MM.1S (cell line): ENCODE measurements at regions not wholly inside any gene's neighbourhood (a gene's known extent, or its start where the extent isn't known, plus 50 kb on each side); places are given as distances from the start of the nearest gene placed in this dataset.

Experiments used
- EZH2 ChIP-seq: fragments of 300-600 bp; sonication (generic); optimal IDR thresholded peaks from 2 replicates; pipeline ENCODE3; 2017; ENCODE audit warnings: low read depth, mild to moderate bottlenecking, antibody characterized with exemption, low read length, mixed read lengths
- TF ChIP-seq, protein P1 (sequence below): fragments of 300-600 bp; sonication (generic); IDR thresholded peaks from 2 replicates; pipeline ENCODE4 v1.5.1; 2016; ENCODE audit warnings: antibody characterized with exemption, low read length, mixed read lengths

DNA sequence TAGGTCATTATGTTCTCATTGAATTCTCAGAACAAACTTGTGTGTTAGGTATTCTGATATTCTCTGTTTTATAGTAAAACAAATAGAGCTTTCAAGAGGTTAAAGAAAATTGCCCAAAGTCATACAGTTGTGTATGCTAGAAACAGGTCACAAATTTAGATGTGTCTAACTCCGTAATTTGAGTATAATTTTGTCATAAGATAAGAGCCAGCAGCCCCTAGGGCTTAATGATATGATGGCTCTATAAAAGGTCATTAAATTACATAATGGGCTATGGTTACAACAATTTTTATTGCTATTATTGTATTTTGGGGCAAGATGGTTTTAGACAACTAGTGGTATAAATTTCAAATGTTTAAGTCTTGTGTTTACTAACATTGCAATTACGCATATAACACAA, 701.9 kb downstream of the LUZP2 start:
- TF ChIP-seq, protein P1, sequence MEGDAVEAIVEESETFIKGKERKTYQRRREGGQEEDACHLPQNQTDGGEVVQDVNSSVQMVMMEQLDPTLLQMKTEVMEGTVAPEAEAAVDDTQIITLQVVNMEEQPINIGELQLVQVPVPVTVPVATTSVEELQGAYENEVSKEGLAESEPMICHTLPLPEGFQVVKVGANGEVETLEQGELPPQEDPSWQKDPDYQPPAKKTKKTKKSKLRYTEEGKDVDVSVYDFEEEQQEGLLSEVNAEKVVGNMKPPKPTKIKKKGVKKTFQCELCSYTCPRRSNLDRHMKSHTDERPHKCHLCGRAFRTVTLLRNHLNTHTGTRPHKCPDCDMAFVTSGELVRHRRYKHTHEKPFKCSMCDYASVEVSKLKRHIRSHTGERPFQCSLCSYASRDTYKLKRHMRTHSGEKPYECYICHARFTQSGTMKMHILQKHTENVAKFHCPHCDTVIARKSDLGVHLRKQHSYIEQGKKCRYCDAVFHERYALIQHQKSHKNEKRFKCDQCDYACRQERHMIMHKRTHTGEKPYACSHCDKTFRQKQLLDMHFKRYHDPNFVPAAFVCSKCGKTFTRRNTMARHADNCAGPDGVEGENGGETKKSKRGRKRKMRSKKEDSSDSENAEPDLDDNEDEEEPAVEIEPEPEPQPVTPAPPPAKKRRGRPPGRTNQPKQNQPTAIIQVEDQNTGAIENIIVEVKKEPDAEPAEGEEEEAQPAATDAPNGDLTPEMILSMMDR = no peak
- TF ChIP-seq EZH2 = no peak
